Liver (tissue), 7 donors: ENCODE measurements at regions not wholly inside any gene's neighbourhood (a gene's known extent, or its start where the extent isn't known, plus 50 kb on each side); places are given as distances from the start of the nearest gene placed in this dataset.

ENCODE experiments used
- DNase-seq: peaks from one replicate; pipeline ENCODE4 v3.0.0-alpha.2; 2017; ENCODE audit warnings: low spot score
- H3K27ac ChIP-seq, 2 donors: one replicate each; pipeline ENCODE4 v1.7.0; 2013; ENCODE audit warnings: inconsistent platforms in 2 of 2, low read length in 2 of 2, control low read depth in 1 of 2, low read depth in 1 of 2, mild to moderate bottlenecking in 1 of 2
- H3K27me3 ChIP-seq, 4 donors: one replicate each; pipeline versions ENCODE4 v1.6.1 to v1.7.0; 2013; ENCODE audit warnings: low read length in 3 of 4, inconsistent platforms in 1 of 4, mild to moderate bottlenecking in 1 of 4, moderate library complexity in 1 of 4; ENCODE audit not compliant: control insufficient read depth in 4 of 4, insufficient read depth in 4 of 4
- H3K36me3 ChIP-seq, 4 donors: one replicate each; pipeline versions ENCODE4 v1.6.1 to v1.7.0; 2013; ENCODE audit warnings: low read length in 3 of 4, mild to moderate bottlenecking in 3 of 4, low read depth in 1 of 4, moderate library complexity in 1 of 4; ENCODE audit not compliant: control insufficient read depth in 4 of 4, insufficient read depth in 3 of 4
- H3K4me1 ChIP-seq, 4 donors: one replicate each; pipeline versions ENCODE4 v1.6.1 to v1.7.0; 2013; ENCODE audit warnings: low read length in 3 of 4, mild to moderate bottlenecking in 3 of 4, moderate library complexity in 1 of 4; ENCODE audit not compliant: control insufficient read depth in 4 of 4, insufficient read depth in 4 of 4
- H3K4me3 ChIP-seq, 3 donors: one replicate each; pipeline versions ENCODE4 v1.6.1 to v1.7.0; 2013; ENCODE audit warnings: low read length in 3 of 3, control low read depth in 1 of 3, low read depth in 1 of 3, mild to moderate bottlenecking in 1 of 3
- H3K9ac ChIP-seq, 2 donors: one replicate each; pipeline ENCODE4 v1.7.0; 2013; ENCODE audit warnings: low read length in 2 of 2, mild to moderate bottlenecking in 2 of 2, moderate library complexity in 2 of 2, control low read depth in 1 of 2, low read depth in 1 of 2
- H3K9me3 ChIP-seq, 4 donors: one replicate each; pipeline versions ENCODE4 v1.6.1 to v1.7.0; 2013; ENCODE audit warnings: low read length in 3 of 4; ENCODE audit not compliant: control insufficient read depth in 4 of 4
- ATF3 ChIP-seq: IDR thresholded peaks from 2 replicates; pipeline ENCODE4 v1.6.1; 2016; ENCODE audit warnings: antibody characterized with exemption
- EGR1 ChIP-seq, 2 donors: IDR thresholded peaks; 2 replicates each; pipeline ENCODE4 v1.6.1; 2016 to 2018; ENCODE audit warnings: antibody characterized with exemption in 2 of 2, low read depth in 2 of 2
- FOXA2 ChIP-seq: IDR thresholded peaks from 2 replicates; pipeline ENCODE4 v1.6.1; 2016; ENCODE audit warnings: antibody characterized with exemption
- HNF4A ChIP-seq, 2 donors: conservative IDR thresholded peaks; 2 replicates each; pipeline ENCODE4 v1.6.1; 2016; ENCODE audit warnings: antibody characterized with exemption in 2 of 2, mild to moderate bottlenecking in 2 of 2
- HNF4G ChIP-seq: IDR thresholded peaks from 2 replicates; pipeline ENCODE4 v1.6.1; 2016; ENCODE audit warnings: antibody characterized with exemption
- MAX ChIP-seq: IDR thresholded peaks from 2 replicates; pipeline ENCODE4 v1.6.1; 2016; ENCODE audit warnings: antibody characterized with exemption
- REST ChIP-seq: IDR thresholded peaks from 2 replicates; pipeline ENCODE4 v1.6.1; 2016; ENCODE audit warnings: antibody characterized with exemption, mild to moderate bottlenecking
- RXRA ChIP-seq, 2 donors: IDR thresholded peaks; 2 replicates each; pipeline ENCODE4 v1.6.1; 2017 to 2018; ENCODE audit warnings: antibody characterized with exemption in 2 of 2, mild to moderate bottlenecking in 1 of 2
- SP1 ChIP-seq: IDR thresholded peaks from 2 replicates; pipeline ENCODE4 v1.6.1; 2018; ENCODE audit warnings: antibody characterized with exemption, mild to moderate bottlenecking
- TAF1 ChIP-seq: conservative IDR thresholded peaks from 2 replicates; pipeline ENCODE4 v1.6.1; 2016; ENCODE audit warnings: antibody characterized with exemption, mild to moderate bottlenecking
- ZBTB33 ChIP-seq: IDR thresholded peaks from 2 replicates; pipeline ENCODE4 v1.6.1; 2016; ENCODE audit warnings: antibody characterized with exemption
- whole genome bisulfite sequencing: extraction: QIAGEN DNeasy Blood & Tissue Kit; methylation state at CpG from one replicate; pipeline ENCODE4 v1.1.7; 2013; 5-methylcytosine and 5-hydroxymethylcytosine counted together
- donor health status: healthy.
- donor health status: healthy.
- donor health status: healthy.
- donor health status: healthy.

GRCh38 chr10:65754112-65754511 is 1171.7 kb upstream of the LRRTM3 start:
- H3K9ac ChIP-seq, result no peak overlapping the region
- TF ChIP-seq FOXA2, result no peak
- TF ChIP-seq TAF1, result no peak
- TF ChIP-seq SP1, result no peak
- no peak for TF ChIP-seq ATF3
- no peak for TF ChIP-seq ZBTB33
- TF ChIP-seq RXRA (IDR thresholded peaks at IDR 0.05), result no peak
- TF ChIP-seq HNF4G, result no peak
- no peak for TF ChIP-seq REST
- no peak for TF ChIP-seq HNF4A (conservative IDR thresholded peaks at IDR 0.05)
- no peak for TF ChIP-seq EGR1 (IDR thresholded peaks at IDR 0.05; ENCODE audit: low read depth in 2 of 2)
- no peaks in the 10 kb centered on the region for H3K27me3 ChIP-seq

GRCh38 chr10:65762311-65762710 is 1163.5 kb upstream of the LRRTM3 start:
- no peak for DNase-seq
- no peaks in the 10 kb centered on the region for H3K9me3 ChIP-seq
- H3K4me1 ChIP-seq, result no peaks in the 10 kb centered on the region
- H3K4me3 ChIP-seq, result no peak overlapping the region
- WGBS, result 91% methylated on average over 3 of the region's 3 CpGs
- no peak overlapping the region for H3K9ac ChIP-seq
- H3K36me3 ChIP-seq, result no peaks in the 10 kb centered on the region
- H3K27me3 ChIP-seq, result no peaks in the 10 kb centered on the region
- H3K27ac ChIP-seq, result no peak overlapping the region
- TF ChIP-seq EGR1 (IDR thresholded peaks at IDR 0.05; ENCODE audit: low read depth in 2 of 2) (no peak), REST (no peak), MAX (no peak), RXRA (IDR thresholded peaks at IDR 0.05) (no peak), ZBTB33 (no peak)

More at GRCh38 chr10:65754112-65754511, 1171.7 kb upstream of the LRRTM3 start:
- DNase-seq, result no peak
- no peaks in the 10 kb centered on the region for H3K36me3 ChIP-seq
- no peak overlapping the region for H3K4me3 ChIP-seq
- peaks cover 0 to 1% (median 0%) of the 10 kb centered on the region in 4 donors for H3K4me1 ChIP-seq
- H3K9me3 ChIP-seq, result no peaks in the 10 kb centered on the region
- no peak overlapping the region for H3K27ac ChIP-seq
- 74% methylated on average over 2 of the region's 2 CpGs for whole genome bisulfite sequencing
